ENCODE measurements at regions not wholly inside any gene's neighbourhood (a gene's known extent, or its start where the extent isn't known, plus 50 kb on each side); places are given as distances from the start of the nearest gene placed in this dataset.

- no peaks in the 10 kb centered on the region for H3K27me3 ChIP-seq
- DNase-seq (no peak), ATAC-seq (ENCODE audit: low FRiP score in 2 of 2) (no peak)
- H3K4me1 ChIP-seq, result no peaks in the 10 kb centered on the region
- 82 to 94% methylated on average over 2 of the region's 2 CpGs for WGBS, 2 donors
- no peaks in the 10 kb centered on the region for H3K9me3 ChIP-seq
- H3K4me3 ChIP-seq, result no peak overlapping the region
- TF ChIP-seq EP300 (IDR thresholded peaks at IDR 0.05), result no peak
- H3K36me3 ChIP-seq, result no peaks in the 10 kb centered on the region
- H3K27ac ChIP-seq, result no peak overlapping the region
Measured at GRCh38 chr3:4223777-4224176, 79.4 kb upstream of the SETMAR start.

- no peaks in the 10 kb centered on the region for H3K4me1 ChIP-seq
- TF ChIP-seq EP300 (IDR thresholded peaks at IDR 0.05), result no peak
- H3K9me3 ChIP-seq, result no peaks in the 10 kb centered on the region
- H3K27ac ChIP-seq, result no peak overlapping the region
- no peak overlapping the region for H3K4me3 ChIP-seq
- H3K27me3 ChIP-seq, result no peaks in the 10 kb centered on the region
- DNase-seq, result no peak
- ATAC-seq (ENCODE audit: low FRiP score in 2 of 2), result no peak
- no peaks in the 10 kb centered on the region for H3K36me3 ChIP-seq
Measured at GRCh38 chr3:4224331-4224730, 78.8 kb upstream of the SETMAR start.

- Histone ChIP-seq H3K4me1 (no peaks in the 10 kb centered on the region), H3K27ac (no peak overlapping the region), H3K27me3 (no peaks in the 10 kb centered on the region), H3K4me3 (no peak overlapping the region), H3K9me3 (no peaks in the 10 kb centered on the region), H3K36me3 (no peaks in the 10 kb centered on the region)
- TF ChIP-seq CTCF (IDR thresholded peaks at IDR 0.05) (no peak), EP300 (IDR thresholded peaks at IDR 0.05) (no peak), POLR2A (IDR thresholded peaks at IDR 0.05) (no peak), POLR2AphosphoS5 (IDR thresholded peaks at IDR 0.05) (no peak)
- no peak for ATAC-seq (ENCODE audit: low FRiP score in 2 of 2)
- DNase-seq, result no peak
Measured at GRCh38 chr3:4225005-4225471, 78.1 kb upstream of the SETMAR start.

GRCh38 chr3:4228295-4228694, 74.9 kb upstream of the SETMAR start:
- DNase-seq (no peak), ATAC-seq (ENCODE audit: low FRiP score in 2 of 2) (no peak)
- TF ChIP-seq POLR2AphosphoS5 (IDR thresholded peaks at IDR 0.05) (no peak), CTCF (IDR thresholded peaks at IDR 0.05) (no peak), EP300 (IDR thresholded peaks at IDR 0.05) (no peak), POLR2A (IDR thresholded peaks at IDR 0.05) (no peak)
- H3K36me3 ChIP-seq, result no peaks in the 10 kb centered on the region
- no peaks in the 10 kb centered on the region for H3K9me3 ChIP-seq
- no peak overlapping the region for H3K27ac ChIP-seq
- WGBS, 2 donors, result 84 to 88% methylated on average over 2 of the region's 2 CpGs
- no peaks in the 10 kb centered on the region for H3K27me3 ChIP-seq
- no peaks in the 10 kb centered on the region for H3K4me1 ChIP-seq
- H3K4me3 ChIP-seq, result no peak overlapping the region

GRCh38 chr3:4231041-4231440, 72.1 kb upstream of the SETMAR start:
- TF ChIP-seq POLR2A (IDR thresholded peaks at IDR 0.05) (no peak), CTCF (IDR thresholded peaks at IDR 0.05) (no peak), POLR2AphosphoS5 (IDR thresholded peaks at IDR 0.05) (no peak), EP300 (IDR thresholded peaks at IDR 0.05) (no peak)
- no peaks in the 10 kb centered on the region for H3K4me1 ChIP-seq
- no peak overlapping the region for H3K4me3 ChIP-seq
- H3K9me3 ChIP-seq, result no peaks in the 10 kb centered on the region
- H3K36me3 ChIP-seq, result no peaks in the 10 kb centered on the region
- no peak for ATAC-seq (ENCODE audit: low FRiP score in 2 of 2)
- H3K27me3 ChIP-seq, result no peaks in the 10 kb centered on the region
- WGBS, 2 donors, result 55 to 63% methylated on average over 4 of the region's 4 CpGs
- no peak overlapping the region for H3K27ac ChIP-seq
- no peak for DNase-seq

- DNase-seq (no peak), ATAC-seq (ENCODE audit: low FRiP score in 2 of 2) (no peak)
- H3K9me3 ChIP-seq, result no peaks in the 10 kb centered on the region
- no peak overlapping the region for H3K27ac ChIP-seq
- H3K36me3 ChIP-seq, result no peaks in the 10 kb centered on the region
- no peaks in the 10 kb centered on the region for H3K27me3 ChIP-seq
- TF ChIP-seq POLR2A (IDR thresholded peaks at IDR 0.05), result no peak
- no peak for TF ChIP-seq POLR2AphosphoS5 (IDR thresholded peaks at IDR 0.05)
- no peak for TF ChIP-seq CTCF (IDR thresholded peaks at IDR 0.05)
- no peak for TF ChIP-seq EP300 (IDR thresholded peaks at IDR 0.05)
- H3K4me3 ChIP-seq, result no peak overlapping the region
- no peaks in the 10 kb centered on the region for H3K4me1 ChIP-seq
- WGBS, 2 donors, result 63 to 75% methylated on average over 3 of the region's 3 CpGs
Measured at GRCh38 chr3:4232798-4233197, 70.4 kb upstream of the SETMAR start.
